Choroid plexus epithelial cell (primary cell): ENCODE measurements at regions not wholly inside any gene's neighbourhood (a gene's known extent, or its start where the extent isn't known, plus 50 kb on each side); places are given as distances from the start of the nearest gene placed in this dataset.

Source experiments
- DNase-seq: peaks from one replicate; pipeline ENCODE4 v3.0.0-alpha.2; 2010; ENCODE audit warnings: low read depth
- H3K4me3 ChIP-seq: 2 replicates; pipeline ENCODE4 v1.5.1; 2011; ENCODE audit warnings: low read depth, mild to moderate bottlenecking, control low read depth, low read length, moderate library complexity
- TF ChIP-seq, protein P1 (sequence below): conservative IDR thresholded peaks from 2 replicates; pipeline ENCODE4 v1.5.1; 2011; ENCODE audit warnings: low read depth, mild to moderate bottlenecking, control low read depth, inconsistent platforms, low read length, moderate library complexity

GRCh38 chr17:73694491-73694890 is 50.2 kb upstream of the SDK2 start:
- no peak for DNase-seq
- no peak overlapping the region for H3K4me3 ChIP-seq
- TF ChIP-seq, protein P1, sequence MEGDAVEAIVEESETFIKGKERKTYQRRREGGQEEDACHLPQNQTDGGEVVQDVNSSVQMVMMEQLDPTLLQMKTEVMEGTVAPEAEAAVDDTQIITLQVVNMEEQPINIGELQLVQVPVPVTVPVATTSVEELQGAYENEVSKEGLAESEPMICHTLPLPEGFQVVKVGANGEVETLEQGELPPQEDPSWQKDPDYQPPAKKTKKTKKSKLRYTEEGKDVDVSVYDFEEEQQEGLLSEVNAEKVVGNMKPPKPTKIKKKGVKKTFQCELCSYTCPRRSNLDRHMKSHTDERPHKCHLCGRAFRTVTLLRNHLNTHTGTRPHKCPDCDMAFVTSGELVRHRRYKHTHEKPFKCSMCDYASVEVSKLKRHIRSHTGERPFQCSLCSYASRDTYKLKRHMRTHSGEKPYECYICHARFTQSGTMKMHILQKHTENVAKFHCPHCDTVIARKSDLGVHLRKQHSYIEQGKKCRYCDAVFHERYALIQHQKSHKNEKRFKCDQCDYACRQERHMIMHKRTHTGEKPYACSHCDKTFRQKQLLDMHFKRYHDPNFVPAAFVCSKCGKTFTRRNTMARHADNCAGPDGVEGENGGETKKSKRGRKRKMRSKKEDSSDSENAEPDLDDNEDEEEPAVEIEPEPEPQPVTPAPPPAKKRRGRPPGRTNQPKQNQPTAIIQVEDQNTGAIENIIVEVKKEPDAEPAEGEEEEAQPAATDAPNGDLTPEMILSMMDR = no peak

DNA sequence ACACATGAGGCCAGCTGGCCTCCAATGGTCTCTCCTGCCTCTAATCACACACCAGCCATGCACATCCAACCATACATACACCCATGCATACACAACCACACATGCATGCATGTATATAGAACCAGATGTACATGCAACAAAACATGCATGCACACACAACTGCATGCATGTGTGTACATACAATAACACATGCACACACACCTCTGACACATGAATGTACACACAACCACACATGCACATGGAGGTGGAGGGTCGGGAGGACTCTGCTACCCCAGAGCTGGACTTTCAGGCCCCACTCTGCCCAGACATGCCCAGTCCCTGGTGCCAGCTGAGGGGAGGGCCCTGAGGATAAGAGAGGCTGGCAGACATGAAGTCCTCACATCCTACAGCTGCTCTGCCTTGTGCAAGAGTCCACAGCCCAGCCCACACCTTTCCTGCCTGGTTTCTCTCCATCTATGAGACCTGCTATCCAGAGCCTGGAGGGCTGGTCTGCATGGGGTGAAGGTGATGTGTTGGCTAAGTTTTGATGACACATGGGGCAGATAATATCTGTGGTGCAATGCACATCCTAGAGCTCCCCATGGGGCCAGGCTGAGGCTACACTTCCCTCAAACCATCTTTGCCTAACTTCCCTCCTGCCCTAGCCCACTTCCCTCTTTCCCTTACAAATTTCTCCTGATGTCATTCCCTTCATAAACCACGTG is 50.9 kb upstream of the SDK2 start:
- TF ChIP-seq, protein P1 = no peak
- no peak overlapping the region for H3K4me3 ChIP-seq
- DNase-seq = no peak

- DNase-seq = no peak
- no peak overlapping the region for H3K4me3 ChIP-seq
- TF ChIP-seq, protein P1 = no peak
These were observed 52.0 kb upstream of the SDK2 start for GRCh38 chr17:73696251-73696650.

DNA sequence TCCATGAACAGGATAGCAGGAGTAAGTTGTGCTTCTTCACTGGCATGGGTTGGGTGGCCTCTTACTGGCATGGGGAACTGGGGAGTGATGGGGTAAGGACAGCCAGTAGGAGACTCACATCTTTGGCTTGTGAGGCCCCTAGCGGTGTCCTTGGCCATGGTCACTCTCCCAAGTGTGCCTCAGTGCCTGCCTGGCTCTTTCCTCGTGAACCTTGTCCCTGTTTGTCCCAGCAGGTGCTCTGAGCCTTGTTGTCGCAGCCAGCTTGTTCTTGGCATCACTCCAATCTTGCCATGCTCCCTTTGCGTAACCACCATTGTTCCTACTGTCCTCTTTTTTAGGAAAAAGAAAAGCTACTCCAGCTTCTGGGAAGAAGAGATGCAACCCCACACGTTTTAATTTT is 53.6 kb upstream of the SDK2 start:
- no peak overlapping the region for H3K4me3 ChIP-seq
- TF ChIP-seq, protein P1 = no peak
- no peak for DNase-seq

DNA sequence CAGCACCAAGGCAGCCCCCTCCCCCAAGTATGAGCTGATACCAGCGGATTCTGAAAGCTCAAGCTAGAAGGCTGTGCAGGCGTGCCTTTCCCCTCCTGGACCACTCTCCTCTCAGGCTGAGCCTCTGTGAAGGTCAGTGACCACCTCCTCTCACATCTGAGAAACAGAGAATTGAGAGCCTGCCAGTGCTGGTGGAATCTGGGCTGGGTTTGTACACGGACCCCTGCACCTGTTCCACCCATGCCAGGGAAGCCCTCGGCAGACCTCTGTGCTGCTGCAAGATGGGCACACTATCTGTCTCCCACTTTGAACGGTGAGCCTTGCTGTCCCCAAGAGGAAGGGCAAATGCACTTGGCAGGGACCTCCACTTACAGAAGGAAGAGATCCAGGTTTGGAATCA is 54.7 kb upstream of the SDK2 start:
- TF ChIP-seq, protein P1 = no peak

DNA sequence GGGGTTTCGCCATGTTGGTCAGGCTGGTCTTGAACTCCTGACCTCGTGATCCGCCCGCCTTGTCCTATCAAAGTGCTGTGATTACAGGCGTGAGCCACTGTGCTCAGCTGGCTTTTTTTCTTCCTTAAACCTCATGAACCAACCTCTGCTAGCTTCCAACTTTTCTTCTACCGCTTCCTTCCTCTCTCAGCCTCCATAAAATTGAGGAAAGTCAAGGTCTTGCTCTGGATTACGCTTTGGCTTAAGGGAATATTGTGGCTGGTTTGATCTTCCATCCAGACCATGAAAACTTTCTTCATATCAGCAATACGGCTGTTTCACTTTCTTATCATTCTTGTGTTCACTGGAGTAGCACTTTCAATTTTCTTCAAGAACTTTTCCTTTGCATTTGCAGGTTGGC is 57.5 kb upstream of the SDK2 start:
- TF ChIP-seq, protein P1 = no peak
- no peak for DNase-seq
- no peak overlapping the region for H3K4me3 ChIP-seq

More for the DNA sequence above, 54.7 kb upstream of the SDK2 start:
- H3K4me3 ChIP-seq = no peak overlapping the region
- no peak for DNase-seq

GRCh38 chr17:73703192-73703591 is 58.9 kb upstream of the SDK2 start:
- no peak for DNase-seq
- no peak overlapping the region for H3K4me3 ChIP-seq
- TF ChIP-seq, protein P1 = no peak
